H1 (cell line): ENCODE measurements at regions not wholly inside any gene's neighbourhood (a gene's known extent, or its start where the extent isn't known, plus 50 kb on each side); places are given as distances from the start of the nearest gene placed in this dataset.

Source experiments
- CTCF ChIP-seq, 3 experiments: IDR thresholded peaks; 1 replicate in 2 of 3; 2 replicates in 1 of 3; pipeline versions ENCODE4 v1.5.1 to v1.6.1; 2011; ENCODE audit warnings: low read length in 3 of 3, mild to moderate bottlenecking in 3 of 3, inconsistent platforms in 2 of 3, low read depth in 1 of 3, moderate library complexity in 1 of 3; ENCODE audit not compliant: insufficient read depth in 1 of 3; ENCODE audit errors: control extremely low read depth in 1 of 3
- MAX ChIP-seq: IDR thresholded peaks from 2 replicates; pipeline ENCODE4 v1.6.1; 2012; ENCODE audit warnings: inconsistent platforms

- TF ChIP-seq CTCF (IDR thresholded peaks at IDR 0.05; ENCODE audit: control extremely low read depth in 1 of 3, insufficient read depth in 1 of 3, low read depth in 1 of 3, low read length in 3 of 3): no peak
- no peak for TF ChIP-seq MAX
Observed at GRCh38 chr10:65396997-65397396, 1528.8 kb upstream of the LRRTM3 start.
